Kidney (tissue), 13 donors: ENCODE measurements at regions not wholly inside any gene's neighbourhood (a gene's known extent, or its start where the extent isn't known, plus 50 kb on each side); places are given as distances from the start of the nearest gene placed in this dataset.

Source experiments
- DNase-seq, 5 donors: peaks; one replicate each; pipeline ENCODE4 v3.0.0-alpha.2; 2013 to 2020
- FAIRE-seq: peaks from 2 replicates; lab custom pipeline; 2012; peaks lifted over from hg19 to GRCh38; lab: Jason Lieb, UNC
- H3K27ac ChIP-seq, 2 donors: one replicate each; pipeline ENCODE4 v1.7.0; 2013; ENCODE audit warnings: low read depth in 2 of 2, low read length in 2 of 2, inconsistent platforms in 1 of 2
- H3K27me3 ChIP-seq: one replicate; pipeline ENCODE4 v1.7.1; 2013; ENCODE audit warnings: low read length, inconsistent platforms; ENCODE audit not compliant: control insufficient read depth, insufficient read depth
- H3K36me3 ChIP-seq, 3 donors: one replicate each; pipeline versions ENCODE4 v1.7.0 to v1.7.1; 2013; ENCODE audit warnings: low read length in 3 of 3, control low read depth in 1 of 3, inconsistent platforms in 1 of 3; ENCODE audit not compliant: insufficient read depth in 3 of 3, control insufficient read depth in 2 of 3
- H3K4me1 ChIP-seq, 3 donors: one replicate each; pipeline versions ENCODE4 v1.7.0 to v1.7.1; 2013; ENCODE audit warnings: low read length in 3 of 3, inconsistent platforms in 1 of 3, low read depth in 1 of 3; ENCODE audit not compliant: control insufficient read depth in 2 of 3, insufficient read depth in 2 of 3
- H3K4me3 ChIP-seq, 3 donors: one replicate each; pipeline versions ENCODE4 v1.7.0 to v1.8.1; 2013; ENCODE audit warnings: low read length in 3 of 3, control low read depth in 1 of 3, inconsistent platforms in 1 of 3
- H3K9ac ChIP-seq, 3 donors: one replicate each; pipeline versions ENCODE4 v1.7.0 to v1.7.1; 2013; ENCODE audit warnings: low read length in 3 of 3, control low read depth in 1 of 3, inconsistent platforms in 1 of 3
- H3K9me3 ChIP-seq, 3 donors: one replicate each; pipeline versions ENCODE4 v1.7.0 to v1.7.1; 2013; ENCODE audit warnings: low read length in 3 of 3, control low read depth in 1 of 3, inconsistent platforms in 1 of 3; ENCODE audit not compliant: control insufficient read depth in 2 of 3, insufficient read depth in 1 of 3
- intact Hi-C: fragments of 100-400 bp; cut with DNase I; formaldehyde crosslinking; loops from one replicate; pipeline ENCODE4 v1.11.1; 2022
- TF ChIP-seq, protein P1 (sequence below): IDR thresholded peaks from 3 replicates; pipeline ENCODE4 v1.5.1; 2012; ENCODE audit warnings: mild to moderate bottlenecking, moderate library complexity, borderline replicate concordance; ENCODE audit not compliant: insufficient read depth; ENCODE audit errors: extremely low read depth
- donor health status: control.
- donor health status: control.
- donor health status: control.
- donor health status: control.
- donor health status: control.
- donor health status: DM: yes; HTN: yes; CAD: no.
- donor health status: Normal renal cell carcinoma (clear cell type).

- DNase-seq, result no peak
- Histone ChIP-seq H3K27me3 (no peaks in the 10 kb centered on the region), H3K27ac (no peak overlapping the region), H3K4me1 (no peaks in the 10 kb centered on the region), H3K9ac (no peak overlapping the region), H3K36me3 (no peaks in the 10 kb centered on the region), H3K4me3 (no peak overlapping the region), H3K9me3 (no peaks in the 10 kb centered on the region)
- FAIRE-seq, result no peak
- intact Hi-C loops, result no loop called here
- TF ChIP-seq, protein P1, sequence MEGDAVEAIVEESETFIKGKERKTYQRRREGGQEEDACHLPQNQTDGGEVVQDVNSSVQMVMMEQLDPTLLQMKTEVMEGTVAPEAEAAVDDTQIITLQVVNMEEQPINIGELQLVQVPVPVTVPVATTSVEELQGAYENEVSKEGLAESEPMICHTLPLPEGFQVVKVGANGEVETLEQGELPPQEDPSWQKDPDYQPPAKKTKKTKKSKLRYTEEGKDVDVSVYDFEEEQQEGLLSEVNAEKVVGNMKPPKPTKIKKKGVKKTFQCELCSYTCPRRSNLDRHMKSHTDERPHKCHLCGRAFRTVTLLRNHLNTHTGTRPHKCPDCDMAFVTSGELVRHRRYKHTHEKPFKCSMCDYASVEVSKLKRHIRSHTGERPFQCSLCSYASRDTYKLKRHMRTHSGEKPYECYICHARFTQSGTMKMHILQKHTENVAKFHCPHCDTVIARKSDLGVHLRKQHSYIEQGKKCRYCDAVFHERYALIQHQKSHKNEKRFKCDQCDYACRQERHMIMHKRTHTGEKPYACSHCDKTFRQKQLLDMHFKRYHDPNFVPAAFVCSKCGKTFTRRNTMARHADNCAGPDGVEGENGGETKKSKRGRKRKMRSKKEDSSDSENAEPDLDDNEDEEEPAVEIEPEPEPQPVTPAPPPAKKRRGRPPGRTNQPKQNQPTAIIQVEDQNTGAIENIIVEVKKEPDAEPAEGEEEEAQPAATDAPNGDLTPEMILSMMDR, result no peak
These were observed 201.2 kb upstream of the PRKCQ start for GRCh38 chr10:6781133-6781770.

GRCh38 chr10:6780008-6780677 lies 200.1 kb upstream of the PRKCQ start:
- DNase-seq, result no peak
- no peaks in the 10 kb centered on the region for H3K4me1 ChIP-seq
- no peaks in the 10 kb centered on the region for H3K36me3 ChIP-seq
- no peaks in the 10 kb centered on the region for H3K27me3 ChIP-seq
- H3K27ac ChIP-seq, result no peak overlapping the region
- TF ChIP-seq, protein P1, result no peak
- no peaks in the 10 kb centered on the region for H3K9me3 ChIP-seq
- H3K9ac ChIP-seq, result no peak overlapping the region
- no peak overlapping the region for H3K4me3 ChIP-seq
- no peak for FAIRE-seq
- intact Hi-C loops, result no loop called here

DNA sequence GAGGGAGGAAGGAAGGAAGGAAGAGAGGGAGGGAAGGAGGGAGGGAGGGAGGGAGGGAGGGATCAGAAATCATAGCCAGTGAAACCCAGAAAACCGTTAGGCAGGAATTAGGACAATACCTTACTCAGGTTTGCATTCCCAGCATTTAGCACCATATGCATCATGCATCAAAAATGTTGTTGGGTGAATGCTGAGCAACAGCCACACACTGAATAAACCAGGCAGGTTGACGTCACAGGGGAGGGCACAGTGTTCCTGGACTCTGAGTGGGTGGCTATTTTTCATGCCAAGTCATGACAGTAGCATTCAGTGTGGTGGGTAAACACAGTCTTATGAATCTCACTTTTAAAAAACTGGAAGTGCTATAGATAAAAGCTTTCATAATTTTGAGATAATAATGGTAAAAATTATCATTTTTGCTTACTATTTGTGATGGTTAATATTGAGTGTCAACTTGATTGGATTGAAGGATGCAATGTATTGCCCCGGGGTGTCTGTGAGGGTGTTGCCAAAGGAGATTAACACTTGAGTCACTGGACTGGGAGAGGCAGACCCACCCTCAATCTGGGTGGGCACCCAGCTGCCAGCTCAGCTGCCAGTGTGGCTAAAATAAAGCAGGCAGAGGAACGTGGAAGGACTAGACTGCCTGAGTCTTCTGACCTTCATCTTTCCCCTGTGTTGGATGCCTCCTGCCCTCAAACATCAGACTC lies 199.1 kb upstream of the PRKCQ start:
- no peaks in the 10 kb centered on the region for H3K9me3 ChIP-seq
- no peak overlapping the region for H3K9ac ChIP-seq
- H3K27me3 ChIP-seq, result no peaks in the 10 kb centered on the region
- FAIRE-seq, result no peak
- intact Hi-C loops, result no loop called here
- DNase-seq, result peak in 2 of 5 donors; percentile 8 to 75
- no peaks in the 10 kb centered on the region for H3K36me3 ChIP-seq
- H3K4me3 ChIP-seq, result no peak overlapping the region
- TF ChIP-seq, protein P1, result no peak
- H3K4me1 ChIP-seq, result no peaks in the 10 kb centered on the region
- no peak overlapping the region for H3K27ac ChIP-seq
